ENCODE measurements at regions not wholly inside any gene's neighbourhood (a gene's known extent, or its start where the extent isn't known, plus 50 kb on each side); places are given as distances from the start of the nearest gene placed in this dataset.

- DNase-seq (ENCODE audit: low spot score) = no peak
Measured at GRCh38 chrY:15648198-15648597, 1123.9 kb downstream of the NLGN4Y start.

GRCh38 chrY:15650056-15650455, 1125.7 kb downstream of the NLGN4Y start:
- no peak for DNase-seq (ENCODE audit: low spot score)

- DNase-seq (ENCODE audit: low spot score) = no peak
Measured at GRCh38 chrY:15688531-15688930, 1164.2 kb downstream of the NLGN4Y start.

- no peak for DNase-seq (ENCODE audit: low spot score)
Measured at GRCh38 chrY:15689994-15690393, 1165.7 kb downstream of the NLGN4Y start.

- no peak for DNase-seq (ENCODE audit: low spot score)
Measured at GRCh38 chrY:15702131-15702530, 1177.8 kb downstream of the NLGN4Y start.

GRCh38 chrY:15704906-15705305, 1180.6 kb downstream of the NLGN4Y start:
- DNase-seq (ENCODE audit: low spot score) = no peak

GRCh38 chrY:15749533-15750433, 1225.5 kb downstream of the NLGN4Y start:
- DNase-seq (ENCODE audit: low spot score) = no peak

GRCh38 chrY:15751001-15751400, 1226.7 kb downstream of the NLGN4Y start:
- no peak for DNase-seq (ENCODE audit: low spot score)

- no peak for DNase-seq (ENCODE audit: low spot score)
Measured at GRCh38 chrY:15756266-15756665, 1231.9 kb downstream of the NLGN4Y start.

GRCh38 chrY:15773579-15773978, 1249.2 kb downstream of the NLGN4Y start:
- DNase-seq (ENCODE audit: low spot score) = no peak

- no peak for DNase-seq (ENCODE audit: low spot score)
Measured at GRCh38 chrY:15775880-15776279, 1251.6 kb downstream of the NLGN4Y start.

- no peak for DNase-seq (ENCODE audit: low spot score)
Measured at GRCh38 chrY:15779891-15780290, 1255.6 kb downstream of the NLGN4Y start.

- DNase-seq (ENCODE audit: low spot score) = no peak
Measured at GRCh38 chrY:15800021-15800420, 1275.7 kb downstream of the NLGN4Y start.

GRCh38 chrY:15805985-15806384, 1281.7 kb downstream of the NLGN4Y start:
- DNase-seq (ENCODE audit: low spot score) = no peak

GRCh38 chrY:15814241-15814640, 1289.9 kb downstream of the NLGN4Y start:
- DNase-seq (ENCODE audit: low spot score) = no peak

All from CD4-positive, alpha-beta T cell treated with Interleukin-15 for 4 hours (primary cell).